ENCODE measurements at regions not wholly inside any gene's neighbourhood (a gene's known extent, or its start where the extent isn't known, plus 50 kb on each side); places are given as distances from the start of the nearest gene placed in this dataset.

- no peak for TF ChIP-seq CTCF (IDR thresholded peaks at IDR 0.05)
- intact Hi-C loops (cut with DNase I, micrococcal nuclease): no loop called here
- H3K36me3 ChIP-seq (ENCODE audit: insufficient read depth, low read length): no peaks in the 10 kb centered on the region
- ATAC-seq (ENCODE audit: poor library complexity) (no peak), DNase-seq (no peak)
- Mint-ChIP-seq H3K27me3 (no peaks in the 10 kb centered on the region), H3K36me3 (ENCODE audit: low read depth) (no peaks in the 10 kb centered on the region), H3K4me1 (ENCODE audit: low read depth) (no peaks in the 10 kb centered on the region), H3K9me3 (no peaks in the 10 kb centered on the region), H3K27ac (no peak overlapping the region), H3K4me3 (no peak overlapping the region)
- no peaks in the 10 kb centered on the region for H3K4me1 ChIP-seq (ENCODE audit: insufficient read depth, low read length)
- H3K4me3 ChIP-seq (ENCODE audit: low read length): no peak overlapping the region
- no peak overlapping the region for H3K27ac ChIP-seq (ENCODE audit: low read depth in 1 of 2, low read length in 2 of 2)
- ChIA-PET POLR2A (no interaction called here), CTCF (no interaction called here)
- no peaks in the 10 kb centered on the region for H3K9me3 ChIP-seq (ENCODE audit: control insufficient read depth in 1 of 2, insufficient read depth in 1 of 2, low read length in 2 of 2)
- H3K27me3 ChIP-seq (ENCODE audit: control insufficient read depth in 1 of 2, insufficient read depth in 2 of 2, low read length in 2 of 2): no peaks in the 10 kb centered on the region
These were observed 57.2 kb upstream of the LRIG3 start for GRCh38 chr12:58977476-58977875.

- no peak for ATAC-seq (ENCODE audit: poor library complexity)
- no peaks in the 10 kb centered on the region for H3K36me3 Mint-ChIP-seq (ENCODE audit: low read depth)
- H3K4me1 ChIP-seq (ENCODE audit: insufficient read depth, low read length): no peaks in the 10 kb centered on the region
- H3K4me3 ChIP-seq (ENCODE audit: low read length): no peak overlapping the region
- no peak for DNase-seq
- no peaks in the 10 kb centered on the region for H3K9me3 Mint-ChIP-seq
- intact Hi-C loops (cut with DNase I, micrococcal nuclease): no loop called here
- ChIA-PET CTCF (no interaction called here), POLR2A (no interaction called here)
- H3K9me3 ChIP-seq (ENCODE audit: control insufficient read depth in 1 of 2, insufficient read depth in 1 of 2, low read length in 2 of 2): no peaks in the 10 kb centered on the region
- no peak overlapping the region for H3K27ac Mint-ChIP-seq
- no peaks in the 10 kb centered on the region for H3K27me3 ChIP-seq (ENCODE audit: control insufficient read depth in 1 of 2, insufficient read depth in 2 of 2, low read length in 2 of 2)
- H3K4me1 Mint-ChIP-seq (ENCODE audit: low read depth): no peaks in the 10 kb centered on the region
- H3K4me3 Mint-ChIP-seq: no peak overlapping the region
- H3K27ac ChIP-seq (ENCODE audit: low read depth in 1 of 2, low read length in 2 of 2): no peak overlapping the region
- no peaks in the 10 kb centered on the region for H3K27me3 Mint-ChIP-seq
- TF ChIP-seq CTCF (IDR thresholded peaks at IDR 0.05): no peak
- H3K36me3 ChIP-seq (ENCODE audit: insufficient read depth, low read length): no peaks in the 10 kb centered on the region
These were observed 55.8 kb upstream of the LRIG3 start for GRCh38 chr12:58976146-58976545.
